HG03442 (cell line): ENCODE measurements at regions not wholly inside any gene's neighbourhood (a gene's known extent, or its start where the extent isn't known, plus 50 kb on each side); places are given as distances from the start of the nearest gene placed in this dataset.

Experiments used
- ATAC-seq: cut with Tn5 transposase; IDR thresholded peaks from one replicate; pipeline ENCODE4 v1.9.1; 2021; ENCODE audit warnings: mild to moderate bottlenecking, moderate library complexity; ENCODE audit not compliant: unreplicated experiment

- no peak for ATAC-seq
Measured at GRCh38 chr1:115493834-115494233, 147.9 kb upstream of the VANGL1 start.

GRCh38 chr1:115492880-115493279 is 148.9 kb upstream of the VANGL1 start:
- ATAC-seq: no peak

- no peak for ATAC-seq
Measured at GRCh38 chr1:115492019-115492595, 149.7 kb upstream of the VANGL1 start.

- ATAC-seq: no peak
Measured at GRCh38 chr1:115491298-115492018, 150.3 kb upstream of the VANGL1 start.

- ATAC-seq: no peak
Measured at GRCh38 chr1:115479055-115479482, 141.0 kb upstream of the NGF start.

GRCh38 chr1:115477071-115477470 is 139.0 kb upstream of the NGF start:
- no peak for ATAC-seq

- ATAC-seq: no peak
Measured at GRCh38 chr1:115476616-115477015, 138.6 kb upstream of the NGF start.

GRCh38 chr1:115475901-115476300 is 137.9 kb upstream of the NGF start:
- ATAC-seq: no peak

GRCh38 chr1:115475252-115475651 is 137.2 kb upstream of the NGF start:
- no peak for ATAC-seq

GRCh38 chr1:115473986-115474565 is 136.0 kb upstream of the NGF start:
- ATAC-seq: no peak

- peak; percentile 67 for ATAC-seq
Measured at GRCh38 chr1:115469703-115470476, 131.8 kb upstream of the NGF start.

GRCh38 chr1:115467790-115468189 is 129.7 kb upstream of the NGF start:
- no peak for ATAC-seq

- no peak for ATAC-seq
Measured at GRCh38 chr1:115467196-115467595, 129.1 kb upstream of the NGF start.

- ATAC-seq: no peak
Measured at GRCh38 chr1:115466433-115466832, 128.4 kb upstream of the NGF start.

GRCh38 chr1:115465802-115466363 is 127.8 kb upstream of the NGF start:
- no peak for ATAC-seq

GRCh38 chr1:115463347-115463746 is 125.3 kb upstream of the NGF start:
- ATAC-seq: no peak

- no peak for ATAC-seq
Measured at GRCh38 chr1:115462566-115463076, 124.6 kb upstream of the NGF start.

GRCh38 chr1:115461526-115461925 is 123.5 kb upstream of the NGF start:
- no peak for ATAC-seq

GRCh38 chr1:115459161-115459560 is 121.1 kb upstream of the NGF start:
- ATAC-seq: no peak

GRCh38 chr1:115458426-115459114 is 120.5 kb upstream of the NGF start:
- no peak for ATAC-seq
